ENCODE measurements at regions not wholly inside any gene's neighbourhood (a gene's known extent, or its start where the extent isn't known, plus 50 kb on each side); places are given as distances from the start of the nearest gene placed in this dataset.
"Not testable (repeated sequence)": the region's sequence is repeated elsewhere in the genome, so short reads cannot be mapped to it uniquely, and the experiment has no call there.

DNA sequence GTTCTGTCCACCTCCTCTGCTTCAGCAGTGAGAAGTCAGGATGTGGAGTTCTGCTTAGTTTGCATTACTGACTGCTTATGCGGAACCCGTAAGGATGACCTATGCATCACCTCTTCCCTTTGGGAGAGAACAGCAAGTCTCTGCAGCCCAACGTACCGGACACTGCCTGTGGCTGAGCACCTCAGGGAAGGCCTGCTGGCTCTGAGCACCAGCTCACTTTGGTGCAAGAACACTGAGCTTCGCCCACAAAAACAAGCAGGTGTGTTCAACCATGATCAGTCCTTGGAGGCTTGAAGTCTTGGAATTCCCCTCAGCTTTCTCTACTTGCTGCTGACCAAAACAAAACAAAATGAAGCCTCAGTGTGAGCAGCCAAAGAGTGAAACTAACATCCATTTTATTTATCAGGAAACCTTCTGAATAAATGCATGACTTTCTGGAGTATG, 52.7 kb upstream of the NCK2 start:
- DNase-seq (ENCODE audit: low read depth, low spot score), result no peak

DNA sequence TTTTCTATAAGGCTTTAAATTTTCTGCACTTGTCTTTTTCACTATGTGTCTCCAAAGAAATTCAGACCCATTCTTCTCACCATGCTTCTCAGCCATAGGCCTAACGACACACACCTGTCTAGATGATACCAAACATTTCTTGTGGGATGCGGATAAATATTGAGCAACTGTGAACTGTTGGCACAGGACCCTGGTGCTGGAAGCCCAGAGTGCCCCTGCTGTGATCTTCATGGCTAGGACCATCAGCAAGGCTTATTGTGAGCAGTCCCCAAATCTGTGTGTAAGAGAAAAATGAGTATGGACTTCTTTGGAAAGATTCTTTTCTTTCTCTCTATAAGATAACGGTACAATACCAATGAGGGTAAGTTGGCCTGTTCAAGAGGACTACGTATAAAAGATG, 54.1 kb upstream of the NCK2 start:
- no peak for DNase-seq (ENCODE audit: low read depth, low spot score)

DNA sequence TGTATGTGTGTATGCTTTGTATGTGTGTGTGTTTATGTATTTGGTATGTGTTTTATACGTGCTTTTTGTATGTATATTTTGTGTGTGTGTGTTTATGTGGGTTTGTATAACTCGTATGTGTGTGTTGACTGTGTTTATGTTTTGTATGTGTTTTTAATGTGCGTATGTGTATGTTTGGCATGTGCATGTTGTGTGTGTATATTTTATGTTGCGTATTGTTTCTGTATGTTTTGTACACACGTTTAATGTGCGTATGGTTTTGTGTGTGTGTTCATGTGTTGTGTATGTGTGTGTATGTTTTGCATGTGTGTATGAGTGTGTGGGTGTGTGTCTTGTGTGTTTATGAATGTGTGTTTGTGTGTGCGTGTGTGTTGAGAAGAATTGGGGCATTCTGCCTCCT, 55.2 kb upstream of the NCK2 start:
- DNase-seq (ENCODE audit: low read depth, low spot score), result no peak

DNA sequence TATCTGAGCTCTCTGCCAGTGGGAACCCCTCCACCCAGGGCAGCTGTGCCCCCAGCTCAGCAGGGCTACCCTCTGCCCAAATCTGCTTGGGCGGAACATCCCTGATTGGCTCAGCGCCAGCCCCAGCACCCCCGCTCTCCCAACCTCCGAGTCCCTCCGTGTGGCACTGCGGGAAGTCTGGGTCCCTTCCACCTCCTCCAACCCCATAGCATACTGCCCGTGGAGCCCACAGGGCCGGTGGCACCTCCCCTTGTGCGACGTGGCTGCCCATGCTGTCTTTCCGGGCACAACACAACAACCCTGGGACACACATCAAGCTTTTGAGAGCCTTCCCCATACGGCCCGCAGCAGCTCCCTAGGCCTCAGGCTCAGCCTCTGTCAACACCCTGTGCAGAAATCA, 55.8 kb upstream of the NCK2 start:
- no peak for DNase-seq (ENCODE audit: low read depth, low spot score)

DNA sequence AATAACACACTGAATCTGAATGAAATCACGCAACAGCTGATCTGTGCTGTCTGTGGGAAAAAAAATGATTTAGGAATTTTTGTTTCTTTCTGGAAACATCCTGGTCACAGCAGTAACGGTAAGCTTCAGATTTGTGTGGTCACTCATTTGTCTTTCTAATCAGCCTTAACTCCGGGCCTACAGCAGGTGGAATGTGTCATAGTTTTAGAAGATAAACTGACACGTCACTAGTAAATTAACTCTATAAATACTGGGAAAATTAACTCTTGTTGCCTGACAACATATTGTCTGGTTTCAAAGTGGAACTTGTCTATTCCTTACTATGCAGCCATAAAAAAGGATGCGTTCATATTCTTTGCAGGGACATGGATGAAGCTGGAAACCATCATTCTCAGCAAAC, 58.1 kb upstream of the NCK2 start:
- DNase-seq (ENCODE audit: low read depth, low spot score), result no peak

DNA sequence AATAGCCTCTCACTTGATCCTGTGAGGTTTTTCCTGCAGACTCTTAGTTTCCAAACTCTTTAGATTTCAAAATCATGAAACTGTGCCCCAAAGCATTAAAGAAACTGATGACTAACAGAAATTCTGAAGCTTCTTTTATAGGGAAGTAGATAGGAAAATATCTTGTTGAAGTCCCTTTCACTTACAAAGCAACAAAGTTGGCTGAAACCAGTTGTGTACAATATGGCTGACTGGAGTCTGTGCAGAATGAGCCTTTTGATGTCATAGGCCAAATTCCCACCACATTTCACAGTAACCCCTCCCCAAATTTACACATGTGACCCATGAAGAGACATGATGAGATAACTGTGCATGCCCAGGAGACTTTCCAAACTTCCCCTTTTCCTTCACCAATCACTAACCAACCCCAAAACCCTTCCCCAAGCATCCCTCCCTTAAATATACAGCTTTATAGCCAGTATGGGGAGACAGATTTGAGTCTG, 61.7 kb upstream of the NCK2 start:
- DNase-seq (ENCODE audit: low read depth, low spot score), result no peak

DNA sequence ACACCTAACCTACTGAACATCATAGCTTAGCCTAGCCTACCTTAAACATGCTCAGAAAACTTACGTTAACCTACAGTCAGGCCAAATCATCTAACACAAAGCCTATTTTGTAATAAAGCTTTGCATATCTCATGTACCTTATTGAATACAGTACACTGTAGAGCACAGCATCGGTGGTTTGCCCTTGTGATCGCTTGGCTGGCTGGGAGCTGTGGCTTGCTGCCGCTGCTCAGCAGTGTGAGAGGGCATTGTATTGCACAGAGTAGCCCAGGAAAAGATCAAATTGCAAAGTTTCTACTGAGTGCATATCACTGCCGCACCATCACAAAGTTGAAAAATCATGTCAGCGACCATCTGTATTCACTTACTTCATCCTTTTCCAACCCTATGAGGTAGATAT, 62.3 kb upstream of the NCK2 start:
- no peak for DNase-seq (ENCODE audit: low read depth, low spot score)

DNA sequence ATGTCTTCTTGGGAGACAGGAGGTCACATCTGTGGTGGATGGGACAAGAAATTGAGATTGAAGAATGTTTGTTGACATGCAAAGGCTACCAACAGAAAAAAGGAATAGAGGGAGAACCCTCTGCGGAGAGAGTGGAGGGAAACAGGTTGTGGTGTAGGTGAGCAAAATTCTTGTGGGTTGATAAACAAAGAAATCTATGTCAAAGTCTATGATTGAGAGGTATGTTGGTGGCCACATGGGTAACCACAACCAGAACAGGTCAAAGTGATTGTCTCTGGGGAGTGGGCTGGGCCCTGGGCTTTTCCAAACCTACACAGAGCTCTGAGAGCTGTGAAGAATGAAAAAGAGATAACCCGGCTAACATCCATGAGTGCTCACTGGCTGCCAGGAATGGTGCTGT, 62.8 kb upstream of the NCK2 start:
- DNase-seq (ENCODE audit: low read depth, low spot score), result no peak

DNA sequence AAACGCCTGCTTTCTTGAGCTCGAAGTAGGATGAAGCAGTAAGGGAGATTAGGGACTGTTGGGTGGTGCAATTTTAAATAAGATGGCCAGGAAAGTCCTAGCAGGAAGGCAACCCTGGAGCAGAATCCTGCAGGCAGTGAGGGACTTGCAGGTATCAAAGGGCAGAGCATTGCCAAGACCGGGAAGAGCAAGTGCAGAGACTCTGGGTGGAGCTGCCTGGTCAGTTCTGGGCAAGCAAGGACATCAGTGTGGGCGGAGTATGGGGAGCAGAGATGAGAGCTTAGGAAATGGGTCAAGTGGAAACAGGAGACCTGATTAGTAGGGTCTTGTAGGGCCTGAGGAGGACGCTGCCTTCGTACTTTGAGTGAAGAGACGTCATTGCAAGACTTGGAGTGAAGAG, 64.4 kb upstream of the NCK2 start:
- DNase-seq (ENCODE audit: low read depth, low spot score), result no peak

DNA sequence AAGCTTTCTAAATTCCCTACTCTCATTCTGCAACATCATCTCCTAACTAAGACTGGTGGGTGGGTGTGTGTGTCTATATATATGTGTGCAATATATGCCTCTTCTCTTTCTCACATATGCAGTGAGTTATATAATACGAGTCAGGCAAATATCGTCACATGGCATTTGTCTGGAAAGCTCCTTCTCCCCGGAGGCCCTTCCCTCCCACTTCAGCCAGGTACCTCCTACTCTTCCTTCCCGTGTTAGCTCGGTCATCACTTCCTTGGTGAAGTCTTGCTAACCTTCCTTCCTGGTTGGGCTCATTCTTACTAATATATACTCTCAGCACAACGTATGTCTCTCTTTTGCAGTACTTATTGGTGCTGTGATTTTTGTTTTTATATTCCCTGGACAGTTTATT, 66.4 kb upstream of the NCK2 start:
- DNase-seq (ENCODE audit: low read depth, low spot score), result no peak

DNA sequence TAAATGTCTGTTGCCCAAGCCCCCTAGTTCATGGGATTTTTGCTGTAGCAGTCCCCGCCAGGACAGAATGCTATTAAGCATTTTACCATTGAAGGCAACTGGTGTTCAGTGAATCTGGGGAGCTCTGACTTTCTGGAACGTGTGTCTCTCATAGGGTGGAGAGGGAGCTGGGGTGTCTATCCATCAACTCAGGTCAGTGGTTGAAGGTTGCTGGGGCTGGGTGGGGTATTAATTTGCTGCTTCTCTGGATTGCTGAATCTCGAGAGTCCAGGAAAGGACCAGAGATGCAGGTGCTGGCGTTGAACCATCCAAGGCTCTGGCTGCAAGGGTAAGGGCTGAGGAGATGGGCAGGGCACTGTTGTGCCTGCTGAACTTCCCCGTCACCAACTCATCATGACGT, 66.8 kb upstream of the NCK2 start:
- no peak for DNase-seq (ENCODE audit: low read depth, low spot score)

DNA sequence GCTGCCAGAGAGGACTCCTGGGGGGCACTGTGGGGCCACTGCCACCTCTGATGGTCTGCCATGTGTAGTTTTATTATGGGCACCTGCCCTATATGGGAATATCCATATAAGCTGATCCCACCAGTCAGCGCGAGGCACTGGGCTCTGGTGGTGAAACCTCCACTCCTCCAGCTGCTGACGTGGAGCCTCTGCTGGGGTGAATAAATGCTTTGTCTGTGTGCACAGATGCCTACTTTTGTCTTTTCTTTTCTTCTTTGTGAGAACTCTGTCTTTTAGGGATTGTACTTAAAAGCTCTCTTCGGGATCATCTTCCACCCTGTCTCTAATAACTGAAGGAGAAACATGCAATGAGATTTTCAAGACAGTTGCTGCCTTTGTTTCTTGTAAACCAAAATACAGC, 68.9 kb upstream of the NCK2 start:
- DNase-seq (ENCODE audit: low read depth, low spot score), result no peak

DNA sequence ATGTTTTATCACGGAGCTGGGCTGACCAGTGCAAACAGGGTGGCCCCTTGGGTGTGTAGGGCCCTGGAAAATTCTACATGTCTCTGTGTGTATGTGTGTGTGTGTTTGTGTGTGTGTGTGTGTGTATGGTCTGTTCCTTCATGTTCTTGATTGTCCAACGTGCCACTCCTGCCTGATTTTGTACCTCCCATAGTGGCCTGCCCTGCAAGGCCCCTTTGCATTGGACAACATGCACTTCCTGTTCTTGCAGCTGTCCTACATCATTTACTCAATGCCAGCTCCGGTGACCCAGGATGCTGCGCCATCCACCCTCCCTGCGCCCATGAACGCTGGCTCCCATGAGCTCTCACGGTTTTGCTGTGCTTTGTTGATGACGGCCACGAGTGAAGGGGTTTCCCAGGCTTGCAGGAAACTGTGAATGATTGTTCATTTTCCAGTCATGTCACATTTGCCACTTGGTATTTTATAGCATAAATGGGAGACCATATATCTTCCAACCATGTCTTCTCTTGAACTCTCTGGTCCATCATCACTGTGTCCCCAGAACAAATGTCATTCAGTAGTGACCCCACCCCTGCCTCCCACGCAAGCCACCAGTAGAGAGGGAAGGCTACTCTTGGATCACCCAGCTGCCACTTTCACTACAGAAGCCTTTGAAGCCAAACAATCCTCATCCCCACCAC, 69.7 kb upstream of the NCK2 start:
- DNase-seq (ENCODE audit: low read depth, low spot score), result no peak

DNA sequence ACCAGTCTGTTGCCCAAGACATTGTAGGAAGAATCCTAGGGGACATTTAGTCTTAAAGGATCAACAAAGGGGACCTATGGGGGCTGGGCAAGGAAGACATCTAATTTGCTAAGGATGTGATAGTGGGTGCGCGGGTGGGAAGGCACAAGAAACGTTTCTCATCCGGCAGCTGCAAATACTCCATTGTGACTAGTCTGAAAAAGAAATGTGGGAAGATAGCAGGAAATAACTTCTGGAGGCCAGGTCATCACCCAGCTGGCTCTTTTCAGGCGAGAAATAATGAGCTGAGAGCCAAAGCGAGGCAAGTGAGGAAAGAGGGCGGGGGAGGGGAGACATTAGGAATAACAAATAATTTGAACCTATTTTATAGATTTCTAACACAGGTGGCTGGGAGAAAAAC, 70.3 kb upstream of the NCK2 start:
- DNase-seq (ENCODE audit: low read depth, low spot score), result no peak

DNA sequence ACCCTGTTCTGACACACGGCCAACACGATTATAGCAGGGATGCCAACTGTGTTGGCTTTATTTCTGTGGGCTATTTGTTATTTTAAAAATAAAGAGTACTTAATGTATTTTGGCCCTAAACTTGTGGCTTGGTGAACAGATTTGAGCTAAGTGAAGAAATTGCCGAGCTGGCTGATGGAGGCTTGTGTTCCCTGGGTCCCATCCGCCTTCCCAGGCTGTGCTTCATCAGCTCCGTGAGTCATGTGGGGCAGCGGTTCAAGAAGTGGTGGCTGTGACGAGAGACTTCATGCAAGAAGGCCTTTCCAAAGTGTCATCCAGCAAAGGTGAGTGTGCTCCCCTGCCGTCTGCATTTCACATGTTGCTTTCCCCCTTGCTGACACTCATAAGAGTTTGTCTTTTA, 73.6 kb upstream of the NCK2 start:
- DNase-seq (ENCODE audit: low read depth, low spot score), result no peak

DNA sequence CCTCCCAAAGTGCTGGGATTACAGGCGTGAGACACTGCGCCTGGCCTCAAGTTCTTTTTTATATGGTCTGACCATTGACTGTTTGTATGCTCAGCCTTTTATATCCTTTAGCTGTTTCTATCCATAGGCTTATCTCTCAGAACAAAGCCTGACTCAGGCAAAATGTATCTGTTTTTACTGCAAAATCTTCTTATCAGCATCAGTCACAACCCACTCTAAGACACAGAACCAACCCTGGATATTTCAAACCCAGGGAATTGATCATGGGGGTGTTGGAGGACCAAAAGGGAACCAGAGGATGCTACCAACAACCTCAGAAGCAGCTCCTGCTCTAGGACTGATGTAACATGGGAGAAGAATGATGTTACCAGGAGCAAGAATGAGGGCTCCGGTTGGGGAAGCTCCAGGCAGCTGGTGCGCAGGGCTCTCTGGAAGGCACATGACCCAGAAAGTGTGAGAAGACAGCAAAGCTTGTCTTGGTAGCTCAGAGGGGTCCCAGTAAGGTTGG, 75.3 kb upstream of the NCK2 start:
- no peak for DNase-seq (ENCODE audit: low read depth, low spot score)

DNA sequence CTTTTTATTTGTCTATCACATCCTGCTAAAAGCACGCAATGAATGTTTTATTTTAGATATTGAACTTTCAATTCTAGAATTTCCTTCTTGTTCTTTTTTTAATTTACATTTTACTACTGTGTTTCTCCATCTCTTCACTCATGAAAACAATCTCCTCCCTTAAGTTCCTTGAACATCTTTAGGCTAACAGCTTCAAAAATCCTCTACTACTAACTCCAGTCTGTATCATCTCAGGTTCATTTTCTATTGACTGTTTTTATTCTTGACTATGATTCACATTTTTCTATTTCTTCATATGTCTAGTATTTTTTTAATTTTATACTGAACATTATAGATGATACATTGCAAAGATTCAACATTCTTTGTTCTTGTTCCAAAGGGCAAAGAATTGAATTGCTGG, 79.2 kb upstream of the NCK2 start:
- DNase-seq (ENCODE audit: low read depth, low spot score), result no peak

DNA sequence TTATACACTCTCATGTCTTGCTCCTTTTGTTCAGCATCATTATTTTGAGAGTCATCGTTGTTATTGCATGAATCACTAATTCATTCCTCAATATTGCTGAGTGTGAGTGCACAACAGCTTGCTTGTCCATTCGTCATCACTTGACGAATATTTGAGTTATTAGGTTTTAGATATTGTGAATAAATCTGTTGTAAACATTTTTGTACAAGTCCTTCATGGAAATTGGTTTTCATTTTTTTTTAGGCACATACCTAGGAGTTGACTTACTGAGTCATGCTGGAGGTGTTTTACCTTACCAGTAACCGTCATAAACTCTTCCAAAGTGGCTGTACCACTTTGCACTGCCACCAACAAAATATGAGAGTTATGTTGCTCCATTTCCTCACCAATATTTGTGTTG, 84.2 kb upstream of the NCK2 start:
- no peak for DNase-seq (ENCODE audit: low read depth, low spot score)

DNA sequence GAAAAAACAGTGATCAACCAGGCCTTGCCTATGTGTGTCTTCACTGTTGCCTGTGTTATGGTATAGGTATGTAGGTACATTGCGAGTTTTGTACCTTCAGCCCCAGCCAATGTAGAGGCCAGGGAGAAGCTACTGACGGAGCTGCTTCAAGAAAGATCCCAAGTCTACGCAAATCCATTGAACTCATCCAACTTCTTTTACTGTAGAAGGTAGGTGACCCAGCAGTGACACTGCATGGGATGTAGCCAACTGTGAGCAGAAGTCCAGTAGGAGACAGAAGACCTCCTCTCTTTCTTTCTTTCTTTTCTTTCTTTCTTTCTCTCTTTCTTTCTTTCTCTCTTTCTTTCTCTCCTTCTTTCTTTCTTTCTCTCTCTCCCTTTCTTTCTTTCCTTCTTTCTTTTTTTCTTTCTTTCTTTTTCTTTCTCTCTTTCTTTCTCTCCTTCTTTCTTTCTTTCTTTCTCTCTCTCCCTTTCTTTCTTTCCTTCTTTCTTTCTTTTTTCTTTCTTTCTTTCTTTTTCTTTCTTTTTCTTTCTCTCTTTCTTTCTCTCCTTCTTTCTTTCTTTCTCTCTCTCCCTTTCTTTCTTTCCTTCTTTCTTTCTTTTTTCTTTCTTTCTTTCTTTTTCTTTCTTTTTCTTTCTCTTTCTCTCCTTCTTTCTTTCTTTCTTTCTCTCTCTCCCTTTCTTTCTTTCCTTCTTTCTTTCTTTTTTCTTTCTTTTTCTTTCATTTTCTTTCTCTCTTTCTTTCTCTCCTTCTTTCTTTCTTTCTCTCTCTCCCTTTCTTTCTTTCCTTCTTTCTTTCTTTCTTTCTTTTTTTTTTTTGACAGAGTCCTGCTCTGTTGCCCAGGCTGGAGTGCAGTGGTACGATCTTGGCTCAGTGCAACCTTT, 88.7 kb upstream of the NCK2 start:
- not testable (repeated sequence) for DNase-seq (ENCODE audit: low read depth, low spot score)

DNA sequence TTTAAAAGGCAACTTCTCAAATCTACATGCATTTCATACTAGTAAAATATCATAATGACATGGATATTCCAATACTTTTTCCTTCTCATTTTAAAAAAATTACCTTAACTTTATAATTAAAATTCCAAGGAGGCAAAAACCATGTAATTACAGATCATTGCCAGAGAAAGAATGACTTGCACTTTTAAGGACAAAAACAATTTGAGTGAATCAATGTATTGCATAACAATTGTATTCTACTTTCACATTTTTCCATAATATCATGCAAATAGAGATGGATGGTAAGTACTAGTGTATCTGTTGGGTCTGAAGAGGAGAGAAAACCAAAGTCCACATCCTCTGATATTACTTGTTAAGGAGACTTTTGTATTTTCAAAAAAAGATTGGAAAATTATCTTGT, 89.5 kb upstream of the NCK2 start:
- DNase-seq (ENCODE audit: low read depth, low spot score), result no peak

DNA sequence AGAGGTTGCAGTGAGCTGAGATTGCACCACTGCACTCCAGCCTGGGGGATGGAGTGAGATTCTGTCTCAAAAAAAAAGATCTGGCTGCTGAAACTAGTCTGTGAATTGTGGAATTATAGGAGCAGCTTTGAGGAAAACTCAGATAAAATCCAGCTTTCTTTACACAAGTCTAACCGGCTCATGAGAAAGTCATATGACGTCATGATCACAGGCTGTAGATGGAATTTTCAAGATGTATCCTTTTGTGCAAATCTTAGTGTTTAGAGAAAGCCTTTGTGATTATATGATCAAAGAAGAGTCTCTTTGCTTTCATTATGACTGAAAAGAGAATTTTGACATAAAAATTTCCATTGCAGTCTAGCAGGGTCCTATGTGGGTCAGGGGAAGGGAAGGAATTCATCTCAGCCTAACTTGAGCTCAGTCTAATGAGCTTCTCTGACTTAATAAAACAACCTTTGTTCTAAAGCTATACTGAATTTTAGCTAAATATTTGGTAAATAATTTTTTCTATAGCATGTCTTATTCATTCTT, 90.2 kb upstream of the NCK2 start:
- DNase-seq (ENCODE audit: low read depth, low spot score), result no peak

DNA sequence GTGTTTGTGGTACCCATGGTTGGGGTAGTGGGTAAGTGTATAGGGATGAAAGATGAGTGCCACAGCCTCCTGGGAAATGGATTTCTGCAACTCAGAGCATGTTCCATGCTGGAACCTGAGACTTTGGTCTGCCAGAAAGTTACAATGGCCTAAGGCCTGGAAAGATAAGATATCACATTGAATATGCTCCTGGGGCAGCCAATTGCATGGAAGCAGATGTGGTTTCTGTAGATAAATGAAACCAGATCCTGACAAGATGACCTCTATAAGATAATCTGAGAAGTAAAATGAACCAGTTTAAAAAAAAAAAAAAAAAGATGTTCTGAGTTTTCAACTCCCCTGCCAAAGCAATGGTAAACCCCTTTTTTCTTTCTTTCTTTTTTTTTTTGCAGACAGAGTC, 91.4 kb upstream of the NCK2 start:
- DNase-seq (ENCODE audit: low read depth, low spot score), result no peak

All from smooth muscle cell of the brain vasculature (primary cell).